ENCODE measurements at regions not wholly inside any gene's neighbourhood (a gene's known extent, or its start where the extent isn't known, plus 50 kb on each side); places are given as distances from the start of the nearest gene placed in this dataset.

DNA sequence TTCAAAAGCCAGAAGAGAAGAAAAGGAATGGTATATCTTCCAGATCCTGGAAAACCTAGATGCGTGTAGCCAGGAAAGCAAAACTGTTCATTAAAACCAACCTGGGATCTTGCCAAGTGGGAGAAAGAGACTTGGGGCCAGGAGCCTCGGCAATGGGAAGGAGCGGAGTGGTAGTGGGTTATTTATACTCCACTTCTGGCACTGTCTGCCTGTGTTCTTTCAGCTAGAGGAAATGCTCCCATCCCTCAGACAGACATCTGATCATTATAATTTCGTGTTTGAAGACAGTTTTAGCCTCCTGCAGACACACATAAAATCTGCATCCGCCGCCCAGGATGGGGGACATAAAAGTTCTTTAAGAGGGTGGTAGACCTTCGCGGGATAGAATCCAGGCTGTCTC lies 421.6 kb downstream of the RPS24 start:
- no peaks in the 10 kb centered on the region for H3K9me3 ChIP-seq (ENCODE audit: low read depth, low read length, poor library complexity, severe bottlenecking)

GRCh38 chr10:78455811-78456210 lies 422.1 kb downstream of the RPS24 start:
- no peak overlapping the region for H3K4me3 ChIP-seq (ENCODE audit: low read depth, low read length, poor library complexity, severe bottlenecking)
- no peak overlapping the region for H3K27ac ChIP-seq (ENCODE audit: low read depth, low read length, poor library complexity, severe bottlenecking)
- POLR2A ChIA-PET (ENCODE audit: low non-redundant PET): no interaction called here
- BruUV-seq (replicated peaks): no TSS peak
- no peaks in the 10 kb centered on the region for H3K27me3 ChIP-seq (replicated peaks; ENCODE audit: insufficient read depth, low read depth, low read length, poor library complexity)
- peaks cover 22% of the 10 kb centered on the region for H3K4me1 ChIP-seq (ENCODE audit: insufficient read depth, low read length, poor library complexity, severe bottlenecking)
- intact Hi-C loops (cut with micrococcal nuclease; ENCODE audit: unreplicated experiment): no loop called here
- CTCF ChIA-PET: no interaction called here
- peak; percentile 54 for DNase-seq (ENCODE audit: low spot score)
- no peaks in the 10 kb centered on the region for H3K9me3 ChIP-seq (ENCODE audit: low read depth, low read length, poor library complexity, severe bottlenecking)
- H3K36me3 ChIP-seq (ENCODE audit: insufficient read depth, low read length, poor library complexity, severe bottlenecking): no peaks in the 10 kb centered on the region
- no peak for TF ChIP-seq EZH2 (IDR thresholded peaks at IDR 0.05; ENCODE audit: borderline replicate concordance, low read depth, low read length, poor library complexity, severe bottlenecking)
- TF ChIP-seq, protein P1, sequence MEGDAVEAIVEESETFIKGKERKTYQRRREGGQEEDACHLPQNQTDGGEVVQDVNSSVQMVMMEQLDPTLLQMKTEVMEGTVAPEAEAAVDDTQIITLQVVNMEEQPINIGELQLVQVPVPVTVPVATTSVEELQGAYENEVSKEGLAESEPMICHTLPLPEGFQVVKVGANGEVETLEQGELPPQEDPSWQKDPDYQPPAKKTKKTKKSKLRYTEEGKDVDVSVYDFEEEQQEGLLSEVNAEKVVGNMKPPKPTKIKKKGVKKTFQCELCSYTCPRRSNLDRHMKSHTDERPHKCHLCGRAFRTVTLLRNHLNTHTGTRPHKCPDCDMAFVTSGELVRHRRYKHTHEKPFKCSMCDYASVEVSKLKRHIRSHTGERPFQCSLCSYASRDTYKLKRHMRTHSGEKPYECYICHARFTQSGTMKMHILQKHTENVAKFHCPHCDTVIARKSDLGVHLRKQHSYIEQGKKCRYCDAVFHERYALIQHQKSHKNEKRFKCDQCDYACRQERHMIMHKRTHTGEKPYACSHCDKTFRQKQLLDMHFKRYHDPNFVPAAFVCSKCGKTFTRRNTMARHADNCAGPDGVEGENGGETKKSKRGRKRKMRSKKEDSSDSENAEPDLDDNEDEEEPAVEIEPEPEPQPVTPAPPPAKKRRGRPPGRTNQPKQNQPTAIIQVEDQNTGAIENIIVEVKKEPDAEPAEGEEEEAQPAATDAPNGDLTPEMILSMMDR (conservative IDR thresholded peaks at IDR 0.05; ENCODE audit: low read depth, low read length): no peak

More for the DNA sequence above, 421.6 kb downstream of the RPS24 start:
- no peaks in the 10 kb centered on the region for H3K27me3 ChIP-seq (replicated peaks; ENCODE audit: insufficient read depth, low read depth, low read length, poor library complexity)
- DNase-seq (ENCODE audit: low spot score): no peak
- ChIA-PET POLR2A (ENCODE audit: low non-redundant PET) (no interaction called here), CTCF (no interaction called here)
- no TSS peak for BruUV-seq (replicated peaks)
- intact Hi-C loops (cut with micrococcal nuclease; ENCODE audit: unreplicated experiment): no loop called here
- H3K36me3 ChIP-seq (ENCODE audit: insufficient read depth, low read length, poor library complexity, severe bottlenecking): no peaks in the 10 kb centered on the region
- H3K4me3 ChIP-seq (ENCODE audit: low read depth, low read length, poor library complexity, severe bottlenecking): no peak overlapping the region
- no peak overlapping the region for H3K27ac ChIP-seq (ENCODE audit: low read depth, low read length, poor library complexity, severe bottlenecking)
- peaks cover 22% of the 10 kb centered on the region for H3K4me1 ChIP-seq (ENCODE audit: insufficient read depth, low read length, poor library complexity, severe bottlenecking)
- TF ChIP-seq, protein P1 (conservative IDR thresholded peaks at IDR 0.05; ENCODE audit: low read depth, low read length): no peak
- TF ChIP-seq EZH2 (IDR thresholded peaks at IDR 0.05; ENCODE audit: borderline replicate concordance, low read depth, low read length, poor library complexity, severe bottlenecking): no peak

GRCh38 chr10:78456649-78457400 lies 423.2 kb downstream of the RPS24 start:
- TF ChIP-seq, protein P1 (conservative IDR thresholded peaks at IDR 0.05; ENCODE audit: low read depth, low read length): no peak
- TF ChIP-seq EZH2 (IDR thresholded peaks at IDR 0.05; ENCODE audit: borderline replicate concordance, low read depth, low read length, poor library complexity, severe bottlenecking): no peak
- no TSS peak for BruUV-seq (replicated peaks)
- H3K4me3 ChIP-seq (ENCODE audit: low read depth, low read length, poor library complexity, severe bottlenecking): no peak overlapping the region
- DNase-seq (ENCODE audit: low spot score): no peak
- intact Hi-C loops (cut with micrococcal nuclease; ENCODE audit: unreplicated experiment): no loop called here
- H3K27me3 ChIP-seq (replicated peaks; ENCODE audit: insufficient read depth, low read depth, low read length, poor library complexity): no peaks in the 10 kb centered on the region
- H3K36me3 ChIP-seq (ENCODE audit: insufficient read depth, low read length, poor library complexity, severe bottlenecking): no peaks in the 10 kb centered on the region
- H3K4me1 ChIP-seq (ENCODE audit: insufficient read depth, low read length, poor library complexity, severe bottlenecking): peaks cover 12% of the 10 kb centered on the region
- ChIA-PET POLR2A (ENCODE audit: low non-redundant PET) (no interaction called here), CTCF (no interaction called here)
- H3K9me3 ChIP-seq (ENCODE audit: low read depth, low read length, poor library complexity, severe bottlenecking): no peaks in the 10 kb centered on the region
- H3K27ac ChIP-seq (ENCODE audit: low read depth, low read length, poor library complexity, severe bottlenecking): no peak overlapping the region
